ENCODE measurements at regions not wholly inside any gene's neighbourhood (a gene's known extent, or its start where the extent isn't known, plus 50 kb on each side); places are given as distances from the start of the nearest gene placed in this dataset.

GRCh38 chr2:83081826-83082690 is 1377.0 kb downstream of the SUCLG1 start:
- no peak for DNase-seq

- DNase-seq: no peak
These were observed 1380.1 kb downstream of the SUCLG1 start for GRCh38 chr2:83079007-83079406.

- no peak for DNase-seq
These were observed 1386.3 kb downstream of the SUCLG1 start for GRCh38 chr2:83072767-83073166.

GRCh38 chr2:83071914-83072313 is 1387.2 kb downstream of the SUCLG1 start:
- DNase-seq: no peak

- no peak for DNase-seq
These were observed 1387.7 kb downstream of the SUCLG1 start for GRCh38 chr2:83071352-83071751.

GRCh38 chr2:83069724-83070123 is 1389.4 kb downstream of the SUCLG1 start:
- DNase-seq: no peak

GRCh38 chr2:83068714-83069113 is 1390.4 kb downstream of the SUCLG1 start:
- DNase-seq: no peak

GRCh38 chr2:83067947-83068346 is 1391.1 kb downstream of the SUCLG1 start:
- DNase-seq: no peak

GRCh38 chr2:83063933-83064332 is 1395.1 kb downstream of the SUCLG1 start:
- DNase-seq: no peak

- no peak for DNase-seq
These were observed 1395.6 kb downstream of the SUCLG1 start for GRCh38 chr2:83063511-83063910.

- no peak for DNase-seq
These were observed 1400.4 kb downstream of the SUCLG1 start for GRCh38 chr2:83058683-83059082.

GRCh38 chr2:83055376-83056010 is 1403.6 kb downstream of the SUCLG1 start:
- DNase-seq: no peak

- DNase-seq: no peak
These were observed 1404.3 kb downstream of the SUCLG1 start for GRCh38 chr2:83054751-83055150.

- no peak for DNase-seq
These were observed 1407.4 kb downstream of the SUCLG1 start for GRCh38 chr2:83051538-83052170.

GRCh38 chr2:83042053-83042452 is 1417.0 kb downstream of the SUCLG1 start:
- DNase-seq: no peak

GRCh38 chr2:83022631-83023210 is 1436.4 kb downstream of the SUCLG1 start:
- DNase-seq: no peak

- no peak for DNase-seq
These were observed 1441.6 kb downstream of the SUCLG1 start for GRCh38 chr2:83017366-83018090.

- DNase-seq: no peak
These were observed 1442.6 kb downstream of the SUCLG1 start for GRCh38 chr2:83016343-83017110.

GRCh38 chr2:83015900-83016299 is 1443.2 kb downstream of the SUCLG1 start:
- DNase-seq: no peak

- no peak for DNase-seq
These were observed 1443.9 kb downstream of the SUCLG1 start for GRCh38 chr2:83015035-83015715.

- DNase-seq: no peak
These were observed 1444.6 kb downstream of the SUCLG1 start for GRCh38 chr2:83014462-83014861.
